Heart left ventricle (tissue), 16 donors: ENCODE measurements at regions not wholly inside any gene's neighbourhood (a gene's known extent, or its start where the extent isn't known, plus 50 kb on each side); places are given as distances from the start of the nearest gene placed in this dataset.

Source experiments
- ATAC-seq, 4 donors: fragments of 200-7000 bp; cut with Tn5 transposase; one replicate each; pipeline ENCODE4 v1.9.1; 2020 to 2022; ENCODE audit warnings: moderate library complexity in 4 of 4, mild to moderate bottlenecking in 3 of 4, moderate number of reproducible peaks in 1 of 4
- DNase-seq, 5 donors: peaks; one replicate each; pipeline ENCODE4 v3.0.0-alpha.2; 2020
- H3K27ac ChIP-seq, 12 donors: fragments of 200-600 bp; sonication (generic) in 4 of 12; one replicate each; pipeline versions ENCODE4 v1.5.0 to v1.8.0; 2016 to 2022; ENCODE audit warnings: mild to moderate bottlenecking in 2 of 12
- H3K27me3 ChIP-seq, 9 donors: fragments of 200-600 bp; sonication (generic) in 2 of 9; one replicate each; pipeline versions ENCODE4 v1.5.1 to v1.8.0; 2016 to 2022; ENCODE audit warnings: mild to moderate bottlenecking in 3 of 9
- H3K36me3 ChIP-seq, 9 donors: fragments of 200-600 bp; sonication (generic) in 2 of 9; one replicate each; pipeline versions ENCODE4 v1.5.0 to v1.8.0; 2018 to 2022; ENCODE audit warnings: mild to moderate bottlenecking in 2 of 9
- H3K4me1 ChIP-seq, 12 donors: fragments of 200-600 bp; sonication (generic) in 4 of 12; one replicate each; pipeline versions ENCODE4 v1.5.0 to v1.8.0; 2016 to 2022; ENCODE audit warnings: mild to moderate bottlenecking in 3 of 12
- H3K4me3 ChIP-seq, 12 donors: fragments of 200-600 bp; sonication (generic) in 4 of 12; one replicate each; pipeline versions ENCODE4 v1.5.0 to v1.8.0; 2017 to 2022; ENCODE audit warnings: mild to moderate bottlenecking in 9 of 12, moderate library complexity in 4 of 12
- H3K9me3 ChIP-seq, 12 donors: fragments of 200-600 bp; sonication (generic) in 4 of 12; one replicate each; pipeline versions ENCODE4 v1.5.0 to v1.8.0; 2016 to 2022; ENCODE audit warnings: mild to moderate bottlenecking in 1 of 12
- POLR2A ChIP-seq, 2 donors: fragments of 450-650 bp; IDR thresholded peaks; one replicate each; pipeline ENCODE4 v1.6.1; 2017; ENCODE audit warnings: antibody characterized with exemption in 2 of 2, mild to moderate bottlenecking in 2 of 2, moderate library complexity in 2 of 2
- WGBS, 4 donors: extraction: QIAGEN DNeasy Blood & Tissue Kit in 2 of 4; methylation state at CpG; one replicate each; pipeline versions ENCODE4 v1.1.5 to v1.1.7; 2013 to 2018; 5-methylcytosine and 5-hydroxymethylcytosine counted together
- intact Hi-C, 10 donors: fragments of 100-400 bp; cut with DNase I; formaldehyde crosslinking; loops; one replicate each; pipeline versions ENCODE4 v1.11.1 to v1.14.2; 2022
- TF ChIP-seq, protein P1 (sequence below), 12 donors: fragments of 200-600 bp; sonication (generic) in 4 of 12; IDR thresholded peaks; one replicate each; pipeline versions ENCODE4 v1.5.0 to v1.8.0; 2018 to 2022; ENCODE audit warnings: antibody characterized with exemption in 12 of 12, mild to moderate bottlenecking in 5 of 12
- donor health status: ischemic (EF 13 %, LVEDD 7.1; RV severe dilation, severe dysfunction).
- donor health status: healthy with polysubstance abuse.
- donor health status: DM: no; HTN: yes; CAD: no.
- donor health status: DM: no; HTN: no; CAD: no.
- donor health status: ischemic (EF 25% LVEDD 6.9; RV normal size, moderate dysfunction).
- donor health status: ischemic (EF 25% LVEDD 5.7; RV mildly dilated, moderate dysfunction).
- donor health status: healthy.
- donor health status: DM: yes; HTN: yes; CAD: no.
- donor health status: ischemic (EF 35%, LVEDD 5.7; RV mildly dilated, moderate dysfunction).
- donor health status: nonischemic (EF 11% LVEDD 7.7; RV severe dilation, severe dysfunction).
- donor health status: DM: yes; HTN: yes; CAD: no.
- donor health status: PGD.
- donor health status: ischemic (EF 29% LVEDD 5.4; RV normal size, mild dysfunction).
- donor health status: nonischemic (EF 23%, LVEDD 6.1; RV moderate dilation, normal function).

- no peak for DNase-seq
- Histone ChIP-seq H3K36me3 (no peaks in the 10 kb centered on the region), H3K9me3 (no peaks in the 10 kb centered on the region), H3K4me1 (no peaks in the 10 kb centered on the region), H3K27ac (no peak overlapping the region), H3K27me3 (no peaks in the 10 kb centered on the region), H3K4me3 (no peak overlapping the region)
- 57 to 68% (median 63%) methylated on average over 2 of the region's 2 CpGs for WGBS, 4 donors
- TF ChIP-seq POLR2A (IDR thresholded peaks at IDR 0.05): no peak
- TF ChIP-seq, protein P1, sequence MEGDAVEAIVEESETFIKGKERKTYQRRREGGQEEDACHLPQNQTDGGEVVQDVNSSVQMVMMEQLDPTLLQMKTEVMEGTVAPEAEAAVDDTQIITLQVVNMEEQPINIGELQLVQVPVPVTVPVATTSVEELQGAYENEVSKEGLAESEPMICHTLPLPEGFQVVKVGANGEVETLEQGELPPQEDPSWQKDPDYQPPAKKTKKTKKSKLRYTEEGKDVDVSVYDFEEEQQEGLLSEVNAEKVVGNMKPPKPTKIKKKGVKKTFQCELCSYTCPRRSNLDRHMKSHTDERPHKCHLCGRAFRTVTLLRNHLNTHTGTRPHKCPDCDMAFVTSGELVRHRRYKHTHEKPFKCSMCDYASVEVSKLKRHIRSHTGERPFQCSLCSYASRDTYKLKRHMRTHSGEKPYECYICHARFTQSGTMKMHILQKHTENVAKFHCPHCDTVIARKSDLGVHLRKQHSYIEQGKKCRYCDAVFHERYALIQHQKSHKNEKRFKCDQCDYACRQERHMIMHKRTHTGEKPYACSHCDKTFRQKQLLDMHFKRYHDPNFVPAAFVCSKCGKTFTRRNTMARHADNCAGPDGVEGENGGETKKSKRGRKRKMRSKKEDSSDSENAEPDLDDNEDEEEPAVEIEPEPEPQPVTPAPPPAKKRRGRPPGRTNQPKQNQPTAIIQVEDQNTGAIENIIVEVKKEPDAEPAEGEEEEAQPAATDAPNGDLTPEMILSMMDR (IDR thresholded peaks at IDR 0.05): no peak
- intact Hi-C loops: loop anchor here in 2 of 10 donors (10.0 kb wide), 2 partner anchors 60 to 990 kb away; no protein-coding TSS in a partner anchor
- ATAC-seq: no peak
These were observed 1020.2 kb downstream of the SQOR start for GRCh38 chr15:46654993-46655392.

DNA sequence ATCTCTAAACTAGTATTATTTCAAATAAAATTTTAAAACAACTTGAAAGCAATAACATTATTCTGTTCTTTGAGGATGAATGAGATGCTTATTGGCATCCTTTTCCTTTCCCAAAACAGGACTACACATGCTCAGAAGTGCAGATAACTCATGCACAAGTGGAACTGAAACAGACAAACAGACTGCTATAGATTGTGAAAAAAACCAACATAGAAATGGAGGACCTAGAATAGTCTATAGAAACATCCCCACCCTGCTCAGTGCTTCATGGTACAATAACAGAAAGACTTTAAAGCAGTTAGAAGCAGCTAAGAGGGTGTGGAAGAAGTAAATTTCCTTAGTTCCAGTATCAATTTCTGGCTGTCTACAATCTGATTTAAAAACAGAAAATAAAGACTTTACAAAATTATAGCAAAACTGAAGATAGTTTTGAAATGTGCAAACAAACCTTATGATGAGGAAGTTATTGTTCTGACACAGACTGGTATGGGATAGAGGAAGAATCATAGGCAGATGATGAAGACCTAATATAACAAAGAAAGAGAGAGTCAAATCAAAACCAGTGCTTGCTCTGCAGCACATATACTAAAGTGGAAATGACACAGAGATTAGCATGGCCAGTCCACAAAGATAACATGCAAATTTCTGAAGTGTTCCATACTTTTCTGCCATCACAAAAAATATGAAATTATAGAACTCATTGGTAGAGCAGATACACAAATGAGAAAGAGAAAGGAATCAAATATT, 1025.4 kb downstream of the SQOR start:
- H3K36me3 ChIP-seq: no peaks in the 10 kb centered on the region
- H3K27me3 ChIP-seq: no peaks in the 10 kb centered on the region
- no peaks in the 10 kb centered on the region for H3K4me1 ChIP-seq
- ATAC-seq: no peak
- intact Hi-C loops: no loop called here
- DNase-seq: no peak
- peaks cover 0 to 8% (median 0%) of the 10 kb centered on the region in 12 donors for H3K9me3 ChIP-seq
- no peak overlapping the region for H3K4me3 ChIP-seq
- no peak overlapping the region for H3K27ac ChIP-seq
- TF ChIP-seq, protein P1 (IDR thresholded peaks at IDR 0.05): no peak
- TF ChIP-seq POLR2A (IDR thresholded peaks at IDR 0.05): no peak

DNA sequence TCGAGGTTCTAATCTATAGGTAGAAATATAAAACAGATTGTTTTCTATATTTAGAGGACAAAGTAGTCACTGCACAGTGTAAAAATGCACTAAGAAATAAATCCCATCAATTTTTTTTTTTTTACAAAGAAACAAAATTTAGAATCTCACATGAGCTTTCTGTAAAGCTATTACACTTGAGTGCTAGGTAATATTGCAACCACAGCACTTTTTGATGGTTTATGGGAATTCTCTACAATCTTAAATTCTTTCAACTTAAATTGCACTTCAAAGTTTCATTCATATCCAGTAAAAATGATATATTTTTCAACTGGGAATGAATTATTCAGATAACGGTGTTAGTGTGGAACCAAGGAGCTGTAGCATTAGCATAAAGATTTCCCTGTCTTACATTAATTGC, 1035.4 kb downstream of the SQOR start:
- Histone ChIP-seq H3K36me3 (no peaks in the 10 kb centered on the region), H3K4me1 (no peaks in the 10 kb centered on the region), H3K27me3 (no peaks in the 10 kb centered on the region), H3K4me3 (no peak overlapping the region), H3K27ac (no peak overlapping the region), H3K9me3 (no peaks in the 10 kb centered on the region)
- intact Hi-C loops: no loop called here
- 81 to 86% (median 84%) methylated on average over 2 of the region's 2 CpGs for WGBS, 4 donors
- TF ChIP-seq, protein P1 (IDR thresholded peaks at IDR 0.05): no peak
- TF ChIP-seq POLR2A (IDR thresholded peaks at IDR 0.05): no peak
- DNase-seq (no peak), ATAC-seq (no peak)

GRCh38 chr15:46671336-46671735, 1036.5 kb downstream of the SQOR start:
- ATAC-seq (no peak), DNase-seq (no peak)
- 50 to 75% (median 71%) methylated on average over 1 of the region's 1 CpG for WGBS, 4 donors
- intact Hi-C loops: no loop called here
- Histone ChIP-seq H3K27ac (no peak overlapping the region), H3K27me3 (no peaks in the 10 kb centered on the region), H3K4me3 (no peak overlapping the region), H3K9me3 (no peaks in the 10 kb centered on the region), H3K4me1 (no peaks in the 10 kb centered on the region), H3K36me3 (no peaks in the 10 kb centered on the region)
- TF ChIP-seq, protein P1 (IDR thresholded peaks at IDR 0.05): no peak
- no peak for TF ChIP-seq POLR2A (IDR thresholded peaks at IDR 0.05)
